Ascending aorta (tissue), 2 donors: ENCODE measurements at regions not wholly inside any gene's neighbourhood (a gene's known extent, or its start where the extent isn't known, plus 50 kb on each side); places are given as distances from the start of the nearest gene placed in this dataset.

Experiments
- DNase-seq, 2 donors: peaks; one replicate each; pipeline ENCODE4 v3.0.0-alpha.2; 2019; ENCODE audit warnings: low spot score in 2 of 2
- H3K27ac ChIP-seq, 2 donors: fragments of 200-600 bp; sonication (generic); one replicate each; pipeline ENCODE4 v1.5.1; 2016 to 2017; ENCODE audit warnings: mild to moderate bottlenecking in 1 of 2
- H3K27me3 ChIP-seq: fragments of 200-600 bp; sonication (generic); one replicate; pipeline ENCODE4 v1.5.1; 2017
- H3K36me3 ChIP-seq, 2 donors: fragments of 200-600 bp; sonication (generic); one replicate each; pipeline ENCODE4 v1.5.1; 2016
- H3K4me1 ChIP-seq, 2 donors: fragments of 200-600 bp; sonication (generic); one replicate each; pipeline ENCODE4 v1.5.1; 2016 to 2017; ENCODE audit warnings: mild to moderate bottlenecking in 1 of 2
- H3K4me3 ChIP-seq, 2 donors: fragments of 200-600 bp; sonication (generic); one replicate each; pipeline ENCODE4 v1.5.1; 2016 to 2017; ENCODE audit warnings: mild to moderate bottlenecking in 1 of 2
- H3K9me3 ChIP-seq, 2 donors: fragments of 200-600 bp; sonication (generic); one replicate each; pipeline ENCODE4 v1.5.1; 2016
- intact Hi-C: fragments of 100-400 bp; cut with DNase I; formaldehyde crosslinking; loops from one replicate; pipeline ENCODE4 v1.15.1; 2023
- TF ChIP-seq, protein P1 (sequence below), 3 experiments: fragments of 200-600 bp in 2 of 3; fragments of 450-650 bp in 1 of 3; sonication (generic) in 2 of 3; IDR thresholded peaks; one replicate each; pipeline ENCODE4 v1.5.1; 2016 to 2019; ENCODE audit warnings: antibody characterized with exemption in 3 of 3, mild to moderate bottlenecking in 1 of 3, moderate library complexity in 1 of 3

DNA sequence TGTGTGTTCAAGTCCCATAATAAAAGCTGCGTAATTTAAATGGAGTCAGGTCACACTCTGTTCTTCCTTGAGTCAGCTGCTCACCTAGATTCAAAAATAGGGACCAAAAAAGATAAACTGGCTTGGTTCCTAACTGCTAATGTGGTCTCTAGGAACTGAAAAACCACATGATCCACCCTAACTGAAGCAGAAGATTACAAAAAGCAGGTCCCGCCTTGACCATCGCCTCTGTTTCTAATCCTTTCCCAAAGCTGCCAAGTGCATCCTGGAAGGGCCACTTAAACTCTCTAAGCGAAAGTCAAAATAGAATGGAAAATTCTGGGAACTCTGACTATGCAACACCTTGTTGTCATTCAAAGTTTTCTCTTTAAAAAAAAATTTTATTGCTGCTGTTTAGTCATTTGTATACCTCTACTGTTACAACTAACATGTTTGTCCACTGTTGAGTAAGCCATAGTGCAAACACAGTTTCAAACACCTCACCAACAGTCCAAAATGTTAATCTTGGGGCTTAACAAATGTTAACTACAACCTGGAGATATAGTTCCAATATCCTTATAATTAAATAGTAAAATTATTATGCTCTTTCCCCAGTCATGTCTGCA is 88.9 kb upstream of the THBS1 start:
- intact Hi-C loops: no loop called here
- no peak overlapping the region for H3K4me3 ChIP-seq
- DNase-seq: no peak
- peak overlapping the region; percentile 60 to 62 for H3K27ac ChIP-seq
- H3K9me3 ChIP-seq: no peaks in the 10 kb centered on the region
- TF ChIP-seq, protein P1, sequence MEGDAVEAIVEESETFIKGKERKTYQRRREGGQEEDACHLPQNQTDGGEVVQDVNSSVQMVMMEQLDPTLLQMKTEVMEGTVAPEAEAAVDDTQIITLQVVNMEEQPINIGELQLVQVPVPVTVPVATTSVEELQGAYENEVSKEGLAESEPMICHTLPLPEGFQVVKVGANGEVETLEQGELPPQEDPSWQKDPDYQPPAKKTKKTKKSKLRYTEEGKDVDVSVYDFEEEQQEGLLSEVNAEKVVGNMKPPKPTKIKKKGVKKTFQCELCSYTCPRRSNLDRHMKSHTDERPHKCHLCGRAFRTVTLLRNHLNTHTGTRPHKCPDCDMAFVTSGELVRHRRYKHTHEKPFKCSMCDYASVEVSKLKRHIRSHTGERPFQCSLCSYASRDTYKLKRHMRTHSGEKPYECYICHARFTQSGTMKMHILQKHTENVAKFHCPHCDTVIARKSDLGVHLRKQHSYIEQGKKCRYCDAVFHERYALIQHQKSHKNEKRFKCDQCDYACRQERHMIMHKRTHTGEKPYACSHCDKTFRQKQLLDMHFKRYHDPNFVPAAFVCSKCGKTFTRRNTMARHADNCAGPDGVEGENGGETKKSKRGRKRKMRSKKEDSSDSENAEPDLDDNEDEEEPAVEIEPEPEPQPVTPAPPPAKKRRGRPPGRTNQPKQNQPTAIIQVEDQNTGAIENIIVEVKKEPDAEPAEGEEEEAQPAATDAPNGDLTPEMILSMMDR (IDR thresholded peaks at IDR 0.05): no peak
- no peaks in the 10 kb centered on the region for H3K36me3 ChIP-seq
- no peaks in the 10 kb centered on the region for H3K27me3 ChIP-seq
- H3K4me1 ChIP-seq: no peaks in the 10 kb centered on the region

DNA sequence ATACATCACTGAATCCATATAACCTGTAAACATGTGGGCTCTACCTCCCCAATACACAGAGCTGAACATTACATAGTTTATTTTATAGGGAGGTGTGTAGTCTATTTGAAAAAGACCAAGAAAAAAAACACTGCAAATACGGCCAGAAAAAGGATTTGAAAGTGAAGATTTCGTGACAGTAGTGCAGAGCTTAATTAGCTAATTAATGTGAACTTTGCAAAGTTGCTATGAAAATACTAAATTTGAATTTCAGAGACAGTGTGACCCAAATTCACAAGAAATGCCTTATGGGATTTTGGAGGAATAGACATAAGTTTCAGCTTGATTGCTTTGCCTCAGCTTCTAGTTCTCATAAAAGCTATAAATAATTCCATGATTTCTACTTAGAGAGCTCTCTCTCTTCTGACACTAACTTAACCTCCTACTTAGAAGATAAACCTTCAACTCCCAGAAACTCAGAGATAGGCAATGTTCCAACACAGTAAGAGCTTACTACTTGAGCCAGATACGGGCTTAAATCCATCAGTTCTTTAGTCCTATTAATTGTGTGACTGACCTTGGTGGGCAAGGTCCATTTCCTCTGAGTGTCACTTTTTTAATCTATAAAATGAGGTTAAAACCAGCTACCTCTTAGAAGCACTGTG is 87.3 kb upstream of the THBS1 start:
- Histone ChIP-seq H3K9me3 (no peaks in the 10 kb centered on the region), H3K36me3 (no peaks in the 10 kb centered on the region), H3K4me3 (no peak overlapping the region), H3K4me1 (no peaks in the 10 kb centered on the region), H3K27me3 (no peaks in the 10 kb centered on the region), H3K27ac (no peak overlapping the region)
- TF ChIP-seq, protein P1 (IDR thresholded peaks at IDR 0.05): no peak
- no peak for DNase-seq
- intact Hi-C loops: no loop called here

DNA sequence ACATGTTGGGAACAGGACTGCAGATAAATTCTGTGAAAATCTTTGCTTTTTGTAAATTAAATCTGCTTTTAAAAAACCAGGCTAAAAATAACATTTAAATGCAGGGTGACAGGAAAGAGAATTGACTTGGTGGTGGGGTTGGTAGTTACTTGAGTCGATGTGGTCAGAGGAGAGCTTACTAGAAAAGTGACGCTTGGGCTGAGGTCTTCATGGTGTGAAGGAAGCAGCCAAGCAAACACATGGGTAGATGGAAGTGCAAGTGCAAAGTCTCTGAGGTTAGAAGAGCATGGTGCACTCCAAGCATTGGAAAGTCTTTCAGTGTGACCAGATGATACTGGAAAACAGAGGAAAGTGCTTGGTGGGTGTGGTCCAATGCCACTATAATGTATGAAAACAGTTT is 86.4 kb upstream of the THBS1 start:
- intact Hi-C loops: no loop called here

DNA sequence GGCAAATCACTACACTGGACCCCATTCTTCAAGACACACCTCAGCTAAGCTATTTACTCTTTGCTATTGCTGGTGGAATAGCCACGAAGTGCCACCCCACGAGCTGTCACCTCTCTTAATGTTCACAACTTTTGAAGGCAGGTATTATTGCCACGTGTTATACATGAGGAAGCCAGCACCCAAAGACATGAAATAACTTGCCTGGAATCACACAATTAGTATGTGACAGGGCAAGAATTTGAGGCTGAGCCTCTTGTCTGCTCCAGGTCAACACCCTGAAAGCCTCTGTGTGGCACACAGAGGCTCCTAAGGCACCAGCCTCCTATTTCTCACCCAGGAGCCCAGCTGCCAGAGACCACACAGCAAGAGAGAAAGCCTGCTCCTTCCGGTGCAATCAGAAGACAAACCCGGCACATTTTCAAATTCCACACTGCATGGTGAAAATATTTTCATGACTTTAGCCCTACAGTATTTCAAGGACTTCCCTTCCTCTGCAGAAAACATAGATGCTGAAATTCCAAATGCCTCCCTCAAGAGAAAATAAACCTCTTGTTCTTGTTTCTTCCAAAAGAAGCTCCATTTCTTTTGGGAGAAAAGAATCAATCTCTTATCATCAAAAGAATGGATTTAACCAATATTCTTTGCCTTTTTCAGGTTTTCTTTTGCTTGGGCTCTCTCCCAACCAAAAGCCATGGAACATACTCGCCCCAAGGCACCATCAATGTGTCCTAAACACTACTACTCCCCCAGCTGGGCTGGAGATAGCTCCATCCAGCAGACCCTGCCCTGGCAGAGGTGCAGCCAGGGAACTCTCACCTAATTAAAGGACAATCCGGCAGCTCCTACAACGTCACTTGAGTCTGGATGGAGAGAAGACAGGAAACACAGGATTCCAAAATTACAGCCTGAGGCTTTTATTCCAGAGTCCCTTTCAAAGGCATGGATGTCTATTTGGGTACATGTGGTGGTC is 84.7 kb upstream of the THBS1 start:
- DNase-seq: no peak
- no peaks in the 10 kb centered on the region for H3K9me3 ChIP-seq
- no peak overlapping the region for H3K27ac ChIP-seq
- no peaks in the 10 kb centered on the region for H3K4me1 ChIP-seq
- no peak overlapping the region for H3K4me3 ChIP-seq
- no peaks in the 10 kb centered on the region for H3K36me3 ChIP-seq
- TF ChIP-seq, protein P1 (IDR thresholded peaks at IDR 0.05): no peak
- no peaks in the 10 kb centered on the region for H3K27me3 ChIP-seq
- intact Hi-C loops: no loop called here

More for the DNA sequence above, 86.4 kb upstream of the THBS1 start:
- Histone ChIP-seq H3K4me1 (no peaks in the 10 kb centered on the region), H3K4me3 (no peak overlapping the region), H3K9me3 (no peaks in the 10 kb centered on the region), H3K27ac (no peak overlapping the region), H3K36me3 (no peaks in the 10 kb centered on the region), H3K27me3 (no peaks in the 10 kb centered on the region)
- no peak for DNase-seq
- TF ChIP-seq, protein P1 (IDR thresholded peaks at IDR 0.05): no peak

DNA sequence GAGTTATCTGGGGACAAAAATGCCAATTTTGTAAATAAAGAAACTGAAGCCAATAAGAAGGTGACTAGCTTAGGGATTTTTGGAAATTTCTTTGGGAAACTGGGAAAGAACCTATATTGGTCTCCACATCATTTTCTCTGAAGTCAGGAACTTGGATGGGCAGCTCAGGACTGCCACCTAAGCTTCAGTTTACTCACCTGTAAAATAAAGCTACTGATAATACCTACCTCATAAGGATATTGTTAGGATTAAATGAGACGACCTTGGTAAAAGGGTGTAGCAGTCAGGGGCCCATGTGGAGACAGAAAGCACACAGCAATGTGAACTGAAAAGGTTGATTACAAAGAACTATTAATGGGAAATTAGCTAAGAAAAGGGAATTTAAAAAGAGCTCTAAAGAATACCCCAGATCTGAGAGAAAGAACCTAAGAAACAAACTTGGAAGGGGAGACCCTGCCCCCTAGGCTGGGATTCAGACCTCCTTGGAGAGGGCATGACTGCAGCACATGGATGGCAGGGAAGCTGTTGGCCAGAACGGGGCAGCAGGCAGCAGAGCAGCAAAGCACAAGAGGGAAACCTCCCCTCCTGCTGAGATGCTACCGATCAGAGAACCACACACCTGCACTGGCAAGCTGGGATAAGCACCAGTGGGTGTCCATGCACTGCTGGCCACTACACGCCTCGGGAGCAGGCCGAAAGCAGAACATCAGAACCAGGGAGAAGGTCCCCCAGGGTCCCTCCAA is 83.7 kb upstream of the THBS1 start:
- H3K9me3 ChIP-seq: no peaks in the 10 kb centered on the region
- no peaks in the 10 kb centered on the region for H3K4me1 ChIP-seq
- DNase-seq: no peak
- H3K27me3 ChIP-seq: no peaks in the 10 kb centered on the region
- TF ChIP-seq, protein P1 (IDR thresholded peaks at IDR 0.05): no peak
- intact Hi-C loops: no loop called here
- no peak overlapping the region for H3K4me3 ChIP-seq
- no peak overlapping the region for H3K27ac ChIP-seq
- no peaks in the 10 kb centered on the region for H3K36me3 ChIP-seq
